GM21367 (cell line): ENCODE measurements at regions not wholly inside any gene's neighbourhood (a gene's known extent, or its start where the extent isn't known, plus 50 kb on each side); places are given as distances from the start of the nearest gene placed in this dataset.

ENCODE experiments used
- ATAC-seq: cut with Tn5 transposase; IDR thresholded peaks from one replicate; pipeline ENCODE4 v1.9.1; 2021; ENCODE audit not compliant: unreplicated experiment

- no peak for ATAC-seq
Observed at GRCh38 chr9:82679472-82679871, 383.5 kb downstream of the RASEF start.

DNA sequence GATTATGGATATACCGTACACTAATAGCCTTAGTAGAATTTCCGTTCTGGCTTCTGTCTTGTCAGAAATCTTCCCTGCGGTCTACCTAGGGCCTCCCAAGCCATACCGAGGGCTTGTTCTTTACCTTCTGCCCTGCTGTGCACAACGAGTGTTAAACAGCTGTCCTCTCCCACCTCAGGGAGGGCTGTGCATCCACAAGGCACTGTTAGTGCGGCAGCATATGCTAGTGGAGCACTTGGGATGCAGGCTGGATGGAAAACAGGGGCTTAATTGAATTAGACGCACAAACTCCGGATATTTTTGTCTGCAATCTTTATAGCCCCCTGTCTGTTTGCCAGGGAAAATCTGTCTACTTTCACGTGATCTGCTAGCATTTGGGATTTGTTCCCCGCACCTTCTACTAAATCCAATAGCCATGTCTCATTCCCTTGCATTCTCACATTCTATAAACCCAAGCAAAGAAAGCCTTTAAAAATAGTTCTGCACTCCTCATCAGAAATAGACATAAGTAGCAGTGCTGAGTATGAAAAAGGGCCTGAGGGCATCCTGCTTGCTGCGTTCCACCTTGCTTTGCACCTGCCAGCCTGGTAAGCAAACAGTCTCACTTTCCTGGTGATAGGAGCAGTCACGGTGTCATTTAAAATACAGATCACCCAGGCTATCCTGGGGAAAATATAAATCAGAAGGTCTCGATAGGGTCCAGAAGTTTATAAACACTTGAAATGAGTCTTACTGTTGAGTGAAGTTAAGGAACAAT, 382.6 kb downstream of the RASEF start:
- ATAC-seq, result no peak

GRCh38 chr9:82681809-82682208, 381.1 kb downstream of the RASEF start:
- ATAC-seq, result no peak

DNA sequence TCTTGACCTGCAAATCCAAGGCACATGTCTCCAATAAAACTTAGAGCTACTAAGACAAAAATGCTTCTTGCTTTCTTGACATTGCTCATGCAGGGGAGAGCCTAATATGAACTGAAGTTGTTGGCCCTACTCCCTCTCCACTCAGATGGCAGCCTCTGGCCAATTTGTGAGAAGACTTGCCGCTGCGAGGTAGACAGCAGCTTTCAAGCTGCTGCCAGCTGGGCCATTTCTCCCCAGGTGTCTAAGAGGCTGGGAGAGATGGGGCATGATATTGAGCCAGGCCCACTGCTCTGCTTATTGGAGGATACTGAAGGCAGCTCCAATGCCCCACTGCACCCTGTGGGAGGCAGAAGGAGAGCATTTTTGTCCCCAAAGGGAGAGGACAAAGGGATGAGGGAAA, 380.5 kb downstream of the RASEF start:
- ATAC-seq, result no peak

- ATAC-seq, result no peak
Observed at GRCh38 chr9:82695704-82696103, 367.2 kb downstream of the RASEF start.

- no peak for ATAC-seq
Observed at GRCh38 chr9:82706786-82707185, 356.2 kb downstream of the RASEF start.

DNA sequence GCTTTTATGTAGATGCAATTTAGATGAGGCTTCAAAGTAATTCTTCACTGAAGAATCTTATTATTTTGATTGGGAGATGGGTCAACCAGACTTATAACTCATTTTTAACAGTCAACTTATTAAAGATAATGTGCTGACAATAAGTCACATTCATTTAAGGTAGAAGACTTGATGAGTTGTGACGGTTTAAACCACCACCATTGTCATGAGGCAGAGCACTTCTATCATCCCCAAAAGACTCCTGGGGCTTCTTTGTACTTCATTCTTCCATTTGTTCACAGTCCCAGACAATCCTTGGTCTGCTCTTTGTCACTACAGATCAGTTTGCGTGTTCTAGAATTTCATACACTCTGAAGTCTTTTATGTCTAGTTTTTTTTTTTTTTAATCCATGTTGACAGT, 346.1 kb downstream of the RASEF start:
- ATAC-seq, result no peak

- no peak for ATAC-seq
Observed at GRCh38 chr9:82720515-82720914, 342.4 kb downstream of the RASEF start.

DNA sequence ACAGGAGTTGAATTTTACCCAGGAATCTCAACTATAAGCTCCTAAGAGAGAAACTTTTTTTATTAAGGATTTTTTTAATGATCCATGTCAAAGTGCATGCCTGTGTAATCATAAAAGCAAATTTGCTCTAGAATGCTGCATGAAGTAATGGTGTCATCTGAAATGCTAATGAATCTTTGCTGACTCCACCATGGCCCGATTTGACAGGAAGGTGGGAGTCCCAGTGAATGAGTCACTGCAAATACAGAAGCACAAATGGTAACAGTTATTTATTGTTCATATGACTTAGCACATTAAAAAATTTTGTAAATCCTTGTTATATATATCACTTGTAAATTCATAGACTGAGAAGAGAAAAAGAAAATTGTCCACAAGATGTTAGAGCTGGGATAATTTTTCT, 341.3 kb downstream of the RASEF start:
- ATAC-seq, result no peak

DNA sequence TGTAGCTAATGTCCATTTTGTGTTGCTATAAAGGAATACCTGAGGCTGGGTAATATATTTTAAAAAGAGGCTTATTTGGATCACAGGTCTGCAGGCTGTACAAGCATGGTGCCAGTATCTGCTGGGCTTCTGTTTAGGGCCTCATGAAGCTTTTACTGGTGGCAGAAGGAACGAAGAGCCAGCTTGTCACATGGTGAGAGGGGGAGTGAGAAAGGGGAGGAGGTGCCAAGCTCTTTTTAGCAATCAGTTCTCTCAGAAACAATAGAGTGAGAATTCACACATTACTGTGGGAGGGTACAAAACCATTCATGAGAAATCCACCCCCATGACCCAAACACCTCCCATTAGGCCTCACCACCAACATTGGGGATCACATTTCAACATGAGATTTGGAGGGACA, 340.9 kb downstream of the RASEF start:
- ATAC-seq, result no peak

GRCh38 chr9:82722561-82722960, 340.4 kb downstream of the RASEF start:
- no peak for ATAC-seq

- ATAC-seq, result no peak
Observed at GRCh38 chr9:82726424-82727276, 336.3 kb downstream of the RASEF start.

- no peak for ATAC-seq
Observed at GRCh38 chr9:82729141-82729540, 333.8 kb downstream of the RASEF start.

DNA sequence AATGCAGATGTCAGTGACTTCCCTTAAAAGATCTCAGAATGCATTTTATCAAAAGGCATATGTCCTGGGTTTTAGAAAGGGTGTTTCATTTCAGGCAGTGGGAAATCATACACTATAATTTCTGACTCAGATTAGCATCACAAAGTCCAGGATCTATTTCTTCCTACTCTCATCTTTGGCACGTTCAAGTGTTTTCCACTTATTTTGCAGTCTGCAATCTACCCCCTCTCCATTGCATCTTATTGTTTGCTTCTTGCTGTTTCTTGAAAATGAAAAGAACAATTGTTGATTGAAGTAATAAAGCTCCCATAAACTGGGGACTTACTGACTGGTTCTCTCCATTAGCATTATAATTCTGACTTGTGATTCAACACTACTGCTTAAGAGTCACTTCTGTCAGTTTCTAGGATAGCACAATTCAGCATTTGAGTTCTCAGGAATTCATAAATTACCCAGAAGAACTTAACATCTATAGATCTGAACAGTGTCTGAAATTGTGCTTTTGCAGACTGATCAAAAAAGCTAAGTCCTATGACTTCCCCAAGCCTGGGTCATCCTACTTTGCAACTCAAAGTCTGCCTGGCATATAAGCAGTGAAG, 332.9 kb downstream of the RASEF start:
- no peak for ATAC-seq

DNA sequence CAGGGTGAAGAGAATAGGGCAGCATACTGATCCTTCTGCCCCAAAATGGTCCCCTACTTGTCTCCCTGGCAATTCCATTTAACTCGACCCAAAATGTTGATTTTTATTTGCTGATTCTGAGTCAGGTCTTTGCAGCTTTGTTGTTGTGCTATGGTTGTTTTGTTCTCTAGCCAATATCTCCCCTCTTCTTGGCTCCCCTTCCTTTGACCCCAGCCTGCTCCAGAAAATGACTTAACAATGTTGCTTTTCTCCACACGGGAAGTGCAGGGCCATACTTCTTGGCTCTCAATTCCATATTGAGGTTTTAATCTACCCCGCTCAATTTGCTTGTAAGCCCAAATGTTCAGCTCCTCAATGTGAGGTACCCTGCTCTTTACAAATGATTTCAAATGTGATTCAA, 330.0 kb downstream of the RASEF start:
- no peak for ATAC-seq

GRCh38 chr9:82736126-82736525, 326.8 kb downstream of the RASEF start:
- no peak for ATAC-seq

- ATAC-seq, result no peak
Observed at GRCh38 chr9:82736701-82737100, 326.2 kb downstream of the RASEF start.

DNA sequence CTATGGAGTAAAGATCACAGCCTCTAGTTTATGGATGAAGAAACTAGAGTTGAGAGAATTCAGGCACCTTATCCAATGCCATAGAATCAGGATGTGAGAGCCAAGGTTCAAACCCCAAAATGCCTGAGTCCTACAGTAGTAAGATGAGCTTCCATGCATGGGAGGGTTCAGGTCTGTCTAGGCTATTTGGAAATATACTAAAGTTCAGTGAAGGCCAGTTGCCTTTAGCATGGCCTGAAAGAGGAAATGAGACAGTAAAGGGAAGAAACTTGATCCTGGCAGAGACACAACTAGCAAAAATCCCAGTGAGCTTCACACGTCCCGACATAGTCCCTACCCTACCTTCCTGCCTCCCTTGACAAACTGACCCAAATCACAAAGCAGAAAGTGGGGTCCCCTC, 317.0 kb downstream of the RASEF start:
- no peak for ATAC-seq

GRCh38 chr9:82750411-82750913, 312.5 kb downstream of the RASEF start:
- no peak for ATAC-seq

GRCh38 chr9:82757924-82758323, 305.0 kb downstream of the RASEF start:
- ATAC-seq, result no peak

DNA sequence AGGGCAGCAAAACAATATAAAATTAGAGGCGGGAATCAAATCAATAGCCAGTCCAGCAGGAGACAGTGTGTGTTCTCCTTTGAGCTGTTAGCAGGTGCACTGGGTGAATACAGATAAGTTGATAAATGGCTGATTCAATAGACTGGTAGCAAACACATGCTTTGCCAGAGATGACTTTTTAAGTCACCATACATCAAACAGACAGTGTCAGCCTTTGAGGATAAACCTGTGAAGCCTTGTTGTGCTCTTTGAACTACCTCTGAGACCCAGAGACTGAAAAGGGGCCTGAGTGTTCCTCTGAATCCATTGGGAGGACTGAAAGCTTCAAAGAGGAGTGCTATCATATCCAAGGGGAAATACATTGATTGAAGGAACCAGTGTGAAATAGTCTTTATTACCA, 301.9 kb downstream of the RASEF start:
- no peak for ATAC-seq

DNA sequence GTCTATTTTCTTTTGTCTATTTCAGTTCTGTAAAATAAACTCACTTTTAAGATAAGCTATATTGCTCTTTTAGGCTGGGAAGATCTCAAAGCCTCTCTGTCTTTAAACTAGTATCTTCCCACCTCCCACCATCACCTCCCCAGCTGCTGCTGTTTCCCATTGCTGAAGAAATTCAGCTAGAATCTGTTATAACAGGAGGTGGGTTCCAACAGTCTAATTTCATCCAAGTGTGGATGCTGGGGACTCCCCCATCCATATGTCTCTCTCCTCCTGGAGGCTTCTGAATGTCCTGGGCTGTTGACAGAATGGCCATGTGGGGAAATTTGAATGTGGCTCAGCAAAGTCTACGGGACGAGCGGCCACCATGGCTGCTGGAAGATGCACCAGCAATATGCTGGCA, 301.0 kb downstream of the RASEF start:
- ATAC-seq, result no peak
